NCI-H1694 (cell line): ENCODE measurements at regions not wholly inside any gene's neighbourhood (a gene's known extent, or its start where the extent isn't known, plus 50 kb on each side); places are given as distances from the start of the nearest gene placed in this dataset.

Source experiments
- DNase-seq: peaks from one replicate; lab custom pipeline; 2025; lab: John Stamatoyannopoulos, UW

GRCh38 chr7:118573085-118573484 lies 348.6 kb downstream of the ANKRD7 start:
- peak; percentile 92 for DNase-seq

- DNase-seq = no peak
Observed at GRCh38 chr7:118575393-118575948, 351.0 kb downstream of the ANKRD7 start.

- DNase-seq = no peak
Observed at GRCh38 chr7:118580743-118581382, 356.4 kb downstream of the ANKRD7 start.

- DNase-seq = peak; percentile 85
Observed at GRCh38 chr7:118583641-118584040, 359.1 kb downstream of the ANKRD7 start.

GRCh38 chr7:118586248-118586647 lies 361.7 kb downstream of the ANKRD7 start:
- DNase-seq = no peak

GRCh38 chr7:118590107-118590506 lies 365.6 kb downstream of the ANKRD7 start:
- DNase-seq = no peak

- no peak for DNase-seq
Observed at GRCh38 chr7:118602090-118602489, 377.6 kb downstream of the ANKRD7 start.

- no peak for DNase-seq
Observed at GRCh38 chr7:118606602-118607001, 382.1 kb downstream of the ANKRD7 start.

GRCh38 chr7:118609207-118609606 lies 384.7 kb downstream of the ANKRD7 start:
- DNase-seq = no peak

- DNase-seq = no peak
Observed at GRCh38 chr7:118615681-118616080, 391.2 kb downstream of the ANKRD7 start.

- no peak for DNase-seq
Observed at GRCh38 chr7:118621810-118622360, 397.4 kb downstream of the ANKRD7 start.

GRCh38 chr7:118626739-118627138 lies 402.2 kb downstream of the ANKRD7 start:
- no peak for DNase-seq

GRCh38 chr7:118627467-118627866 lies 403.0 kb downstream of the ANKRD7 start:
- DNase-seq = no peak

- no peak for DNase-seq
Observed at GRCh38 chr7:118629898-118630438, 405.5 kb downstream of the ANKRD7 start.

- DNase-seq = no peak
Observed at GRCh38 chr7:118642396-118642795, 417.9 kb downstream of the ANKRD7 start.

GRCh38 chr7:118644346-118644745 lies 419.8 kb downstream of the ANKRD7 start:
- no peak for DNase-seq

GRCh38 chr7:118648002-118648401 lies 423.5 kb downstream of the ANKRD7 start:
- no peak for DNase-seq

- no peak for DNase-seq
Observed at GRCh38 chr7:118657391-118658005, 433.0 kb downstream of the ANKRD7 start.

GRCh38 chr7:118662266-118662665 lies 437.8 kb downstream of the ANKRD7 start:
- no peak for DNase-seq

- no peak for DNase-seq
Observed at GRCh38 chr7:118664498-118664897, 440.0 kb downstream of the ANKRD7 start.

- no peak for DNase-seq
Observed at GRCh38 chr7:118671149-118671548, 446.6 kb downstream of the ANKRD7 start.

- DNase-seq = no peak
Observed at GRCh38 chr7:118684796-118685195, 460.3 kb downstream of the ANKRD7 start.

GRCh38 chr7:118689403-118689802 lies 464.9 kb downstream of the ANKRD7 start:
- no peak for DNase-seq
